Esophagus muscularis mucosa (tissue), 4 donors: ENCODE measurements at regions not wholly inside any gene's neighbourhood (a gene's known extent, or its start where the extent isn't known, plus 50 kb on each side); places are given as distances from the start of the nearest gene placed in this dataset.

Experiments used
- DNase-seq: peaks from one replicate; pipeline ENCODE4 v3.0.0-alpha.2; 2017; ENCODE audit errors: extremely low spot score
- H3K27ac ChIP-seq, 4 donors: fragments of 200-600 bp; sonication (generic); replicated peaks in 1 of 4; 1 replicate in 3 of 4; 2 replicates in 1 of 4; pipeline ENCODE4 v1.5.1; 2016 to 2019; ENCODE audit warnings: mild to moderate bottlenecking in 1 of 4
- H3K27me3 ChIP-seq, 4 donors: fragments of 200-600 bp; sonication (generic); one replicate each; pipeline versions ENCODE4 v1.5.1 to v1.6.0; 2016 to 2019
- H3K36me3 ChIP-seq, 4 donors: fragments of 200-600 bp; sonication (generic); one replicate each; pipeline ENCODE4 v1.5.1; 2016 to 2019
- H3K4me1 ChIP-seq, 4 donors: fragments of 200-600 bp; sonication (generic); one replicate each; pipeline ENCODE4 v1.5.1; 2016 to 2019
- H3K4me3 ChIP-seq, 4 donors: fragments of 200-600 bp; sonication (generic); 1 replicate in 2 of 4; 2 replicates in 2 of 4; pipeline ENCODE4 v1.5.1; 2016 to 2019; ENCODE audit warnings: mild to moderate bottlenecking in 4 of 4, moderate library complexity in 1 of 4
- H3K9me3 ChIP-seq, 4 donors: fragments of 200-600 bp; sonication (generic); 1 replicate in 3 of 4; 2 replicates in 1 of 4; pipeline ENCODE4 v1.5.1; 2016 to 2019
- EP300 ChIP-seq: sonication (generic); formaldehyde crosslinking; IDR thresholded peaks from one replicate; pipeline ENCODE4 v1.6.1; 2017; ENCODE audit warnings: antibody characterized with exemption
- POLR2A ChIP-seq: fragments of 450-650 bp; IDR thresholded peaks from one replicate; pipeline ENCODE4 v1.6.1; 2017; ENCODE audit warnings: antibody characterized with exemption, moderate library complexity, mild to moderate bottlenecking, low read depth
- POLR2AphosphoS5 ChIP-seq, 2 donors: sonication (generic); formaldehyde crosslinking; IDR thresholded peaks; one replicate each; pipeline ENCODE4 v1.6.1; 2017; ENCODE audit warnings: antibody characterized with exemption in 2 of 2
- WGBS: methylation state at CpG from one replicate; pipeline ENCODE4 v1.1.5; 2018; 5-methylcytosine and 5-hydroxymethylcytosine counted together
- intact Hi-C: fragments of 100-400 bp; cut with DNase I; formaldehyde crosslinking; loops from one replicate; pipeline ENCODE4 v1.15.1; 2023
- TF ChIP-seq, protein P1 (sequence below), 3 experiments: fragments of 200-600 bp in 2 of 3; fragments of 450-650 bp in 1 of 3; sonication (generic) in 2 of 3; IDR thresholded peaks; one replicate each; pipeline ENCODE4 v1.5.1; 2017 to 2019; ENCODE audit warnings: antibody characterized with exemption in 3 of 3, mild to moderate bottlenecking in 2 of 3, moderate library complexity in 1 of 3

GRCh38 chr21:43318368-43318767 lies 108.6 kb downstream of the SIK1 start:
- no peak for DNase-seq
- no peak for TF ChIP-seq POLR2A
- TF ChIP-seq, protein P1, sequence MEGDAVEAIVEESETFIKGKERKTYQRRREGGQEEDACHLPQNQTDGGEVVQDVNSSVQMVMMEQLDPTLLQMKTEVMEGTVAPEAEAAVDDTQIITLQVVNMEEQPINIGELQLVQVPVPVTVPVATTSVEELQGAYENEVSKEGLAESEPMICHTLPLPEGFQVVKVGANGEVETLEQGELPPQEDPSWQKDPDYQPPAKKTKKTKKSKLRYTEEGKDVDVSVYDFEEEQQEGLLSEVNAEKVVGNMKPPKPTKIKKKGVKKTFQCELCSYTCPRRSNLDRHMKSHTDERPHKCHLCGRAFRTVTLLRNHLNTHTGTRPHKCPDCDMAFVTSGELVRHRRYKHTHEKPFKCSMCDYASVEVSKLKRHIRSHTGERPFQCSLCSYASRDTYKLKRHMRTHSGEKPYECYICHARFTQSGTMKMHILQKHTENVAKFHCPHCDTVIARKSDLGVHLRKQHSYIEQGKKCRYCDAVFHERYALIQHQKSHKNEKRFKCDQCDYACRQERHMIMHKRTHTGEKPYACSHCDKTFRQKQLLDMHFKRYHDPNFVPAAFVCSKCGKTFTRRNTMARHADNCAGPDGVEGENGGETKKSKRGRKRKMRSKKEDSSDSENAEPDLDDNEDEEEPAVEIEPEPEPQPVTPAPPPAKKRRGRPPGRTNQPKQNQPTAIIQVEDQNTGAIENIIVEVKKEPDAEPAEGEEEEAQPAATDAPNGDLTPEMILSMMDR (IDR thresholded peaks at IDR 0.05): no peak
- no peak for TF ChIP-seq POLR2AphosphoS5 (IDR thresholded peaks at IDR 0.05)
- TF ChIP-seq EP300: no peak
- peaks cover 0 to 55% (median 0%) of the 10 kb centered on the region in 4 donors for H3K27me3 ChIP-seq
- WGBS: 92% methylated on average over 7 of the region's 7 CpGs
- intact Hi-C loops: no loop called here
- no peak overlapping the region for H3K4me3 ChIP-seq
- peaks cover 0 to 10% (median 4%) of the 10 kb centered on the region in 4 donors for H3K4me1 ChIP-seq
- H3K36me3 ChIP-seq: no peaks in the 10 kb centered on the region
- H3K27ac ChIP-seq: no peak overlapping the region
- peaks cover 0 to 13% (median 5%) of the 10 kb centered on the region in 4 donors for H3K9me3 ChIP-seq

DNA sequence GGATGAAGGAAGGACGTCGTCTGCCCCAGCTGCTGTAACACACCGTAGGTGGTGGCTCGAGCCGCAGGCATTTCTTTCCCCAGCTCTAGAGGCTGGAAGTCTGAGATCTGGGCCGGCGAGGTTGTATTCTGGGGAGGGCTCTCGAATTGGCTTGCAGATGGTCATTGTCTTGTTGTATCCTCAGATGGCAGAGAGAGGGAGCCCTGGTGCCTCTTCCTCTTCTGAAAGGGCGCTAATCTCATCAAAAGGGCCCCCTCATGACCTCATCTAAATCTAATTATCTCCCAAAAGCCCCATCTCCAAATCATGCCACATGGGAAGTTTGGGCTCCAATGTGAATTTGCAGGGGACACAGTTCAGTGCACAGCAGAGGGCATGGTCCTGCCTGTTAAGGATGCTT lies 109.0 kb downstream of the SIK1 start:
- no peaks in the 10 kb centered on the region for H3K36me3 ChIP-seq
- peaks cover 0 to 57% (median 0%) of the 10 kb centered on the region in 4 donors for H3K27me3 ChIP-seq
- H3K27ac ChIP-seq: no peak overlapping the region
- 96% methylated on average over 9 of the region's 9 CpGs for WGBS
- peaks cover 0 to 13% (median 5%) of the 10 kb centered on the region in 4 donors for H3K9me3 ChIP-seq
- H3K4me3 ChIP-seq: no peak overlapping the region
- DNase-seq: no peak
- H3K4me1 ChIP-seq: peaks cover 0 to 6% (median under 1%) of the 10 kb centered on the region in 4 donors
- intact Hi-C loops: no loop called here
- TF ChIP-seq POLR2AphosphoS5 (IDR thresholded peaks at IDR 0.05): no peak
- TF ChIP-seq, protein P1 (IDR thresholded peaks at IDR 0.05): no peak
- TF ChIP-seq POLR2A: no peak
- TF ChIP-seq EP300: no peak

- intact Hi-C loops: no loop called here
- DNase-seq: no peak
- WGBS: 96% methylated on average over 11 of the region's 11 CpGs
- no peaks in the 10 kb centered on the region for H3K36me3 ChIP-seq
- peaks cover 0 to 13% (median 5%) of the 10 kb centered on the region in 4 donors for H3K9me3 ChIP-seq
- H3K4me3 ChIP-seq: no peak overlapping the region
- H3K27ac ChIP-seq: no peak overlapping the region
- peaks cover 0 to 57% (median 0%) of the 10 kb centered on the region in 4 donors for H3K27me3 ChIP-seq
- TF ChIP-seq POLR2AphosphoS5 (IDR thresholded peaks at IDR 0.05) (no peak), EP300 (no peak), POLR2A (no peak)
- TF ChIP-seq, protein P1 (IDR thresholded peaks at IDR 0.05): no peak
- H3K4me1 ChIP-seq: peaks cover 0 to 4% (median 0%) of the 10 kb centered on the region in 4 donors
Observed at GRCh38 chr21:43317254-43317748, 109.6 kb downstream of the SIK1 start.

- Histone ChIP-seq H3K36me3 (no peaks in the 10 kb centered on the region), H3K27ac (no peak overlapping the region), H3K4me3 (no peak overlapping the region), H3K27me3 (peaks cover 0 to 56% (median 0%) of the 10 kb centered on the region in 4 donors), H3K9me3 (peaks cover 0 to 13% (median 5%) of the 10 kb centered on the region in 4 donors), H3K4me1 (peaks cover 0 to 4% (median 0%) of the 10 kb centered on the region in 4 donors)
- intact Hi-C loops: no loop called here
- 85% methylated on average over 14 of the region's 19 CpGs for WGBS
- TF ChIP-seq POLR2A (no peak), POLR2AphosphoS5 (IDR thresholded peaks at IDR 0.05) (no peak), EP300 (no peak)
- TF ChIP-seq, protein P1 (IDR thresholded peaks at IDR 0.05): no peak
- DNase-seq: no peak
Observed at GRCh38 chr21:43316156-43316845, 110.6 kb downstream of the SIK1 start.
